Uterus (tissue), 2 donors: ENCODE measurements at regions not wholly inside any gene's neighbourhood (a gene's known extent, or its start where the extent isn't known, plus 50 kb on each side); places are given as distances from the start of the nearest gene placed in this dataset.

ENCODE experiments used
- POLR2A ChIP-seq, 2 donors: fragments of 450-650 bp; IDR thresholded peaks; one replicate each; pipeline ENCODE4 v1.6.1; 2016; ENCODE audit warnings: antibody characterized with exemption in 2 of 2, mild to moderate bottlenecking in 1 of 2, moderate library complexity in 1 of 2
- TF ChIP-seq, protein P1 (sequence below), 4 experiments: fragments of 200-600 bp in 2 of 4; fragments of 450-650 bp in 2 of 4; sonication (generic) in 2 of 4; IDR thresholded peaks; one replicate each; pipeline ENCODE4 v1.5.1; 2016 to 2019; ENCODE audit warnings: antibody characterized with exemption in 4 of 4, mild to moderate bottlenecking in 2 of 4, moderate library complexity in 1 of 4

DNA sequence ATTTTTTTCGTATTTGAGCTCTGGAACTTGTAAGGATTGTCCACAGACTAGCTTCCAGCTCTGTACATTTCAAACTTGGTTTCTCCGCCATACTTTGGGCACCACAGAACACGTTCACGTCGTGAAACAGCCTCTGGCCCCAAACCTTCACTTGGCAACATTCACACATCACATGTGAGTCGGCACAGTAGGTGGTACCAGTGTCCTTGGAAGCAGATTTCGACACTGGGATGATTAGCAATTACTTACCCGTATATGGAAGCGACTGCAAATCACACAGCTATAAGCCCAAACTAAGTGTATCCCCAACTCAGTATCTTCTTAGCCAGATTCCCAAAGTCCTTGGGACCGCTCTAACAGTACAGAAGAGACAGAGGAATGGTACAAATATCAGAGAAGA lies 60.2 kb downstream of the MAFB start:
- TF ChIP-seq, protein P1, sequence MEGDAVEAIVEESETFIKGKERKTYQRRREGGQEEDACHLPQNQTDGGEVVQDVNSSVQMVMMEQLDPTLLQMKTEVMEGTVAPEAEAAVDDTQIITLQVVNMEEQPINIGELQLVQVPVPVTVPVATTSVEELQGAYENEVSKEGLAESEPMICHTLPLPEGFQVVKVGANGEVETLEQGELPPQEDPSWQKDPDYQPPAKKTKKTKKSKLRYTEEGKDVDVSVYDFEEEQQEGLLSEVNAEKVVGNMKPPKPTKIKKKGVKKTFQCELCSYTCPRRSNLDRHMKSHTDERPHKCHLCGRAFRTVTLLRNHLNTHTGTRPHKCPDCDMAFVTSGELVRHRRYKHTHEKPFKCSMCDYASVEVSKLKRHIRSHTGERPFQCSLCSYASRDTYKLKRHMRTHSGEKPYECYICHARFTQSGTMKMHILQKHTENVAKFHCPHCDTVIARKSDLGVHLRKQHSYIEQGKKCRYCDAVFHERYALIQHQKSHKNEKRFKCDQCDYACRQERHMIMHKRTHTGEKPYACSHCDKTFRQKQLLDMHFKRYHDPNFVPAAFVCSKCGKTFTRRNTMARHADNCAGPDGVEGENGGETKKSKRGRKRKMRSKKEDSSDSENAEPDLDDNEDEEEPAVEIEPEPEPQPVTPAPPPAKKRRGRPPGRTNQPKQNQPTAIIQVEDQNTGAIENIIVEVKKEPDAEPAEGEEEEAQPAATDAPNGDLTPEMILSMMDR (IDR thresholded peaks at IDR 0.05): no peak
- TF ChIP-seq POLR2A (IDR thresholded peaks at IDR 0.05): no peak
